Activated naive CD4-positive, alpha-beta T cell treated with anti-CD3 and anti-CD28 coated beads, Interleukin-2, amount 50 U/mL, for 72 hours (primary cell): ENCODE measurements at regions not wholly inside any gene's neighbourhood (a gene's known extent, or its start where the extent isn't known, plus 50 kb on each side); places are given as distances from the start of the nearest gene placed in this dataset.
"Not testable (repeated sequence)": the region's sequence is repeated elsewhere in the genome, so short reads cannot be mapped to it uniquely, and the experiment has no call there.

Source experiments
- ATAC-seq, 2 donors: fragments of 150-1000 bp; cut with Tn5 transposase; 2 replicates each; pipeline ENCODE4 v1.10.0; 2021; ENCODE audit warnings: mild to moderate bottlenecking in 2 of 2, moderate library complexity in 2 of 2
- DNase-seq, 2 donors: peaks; one replicate each; pipeline ENCODE4 v3.0.0; 2021 to 2022; ENCODE audit warnings: low spot score in 2 of 2
- H3K27ac Mint-ChIP-seq, 2 donors: one replicate each; pipeline ENCODE4 v1.8.0; 2022; ENCODE audit warnings: mild to moderate bottlenecking in 2 of 2, mixed read lengths in 2 of 2
- H3K36me3 Mint-ChIP-seq, 2 donors: one replicate each; pipeline ENCODE4 v1.8.0; 2022; ENCODE audit warnings: mixed read lengths in 2 of 2
- H3K9me3 Mint-ChIP-seq, 2 donors: one replicate each; pipeline ENCODE4 v1.8.0; 2022; ENCODE audit warnings: mixed read lengths in 2 of 2

DNA sequence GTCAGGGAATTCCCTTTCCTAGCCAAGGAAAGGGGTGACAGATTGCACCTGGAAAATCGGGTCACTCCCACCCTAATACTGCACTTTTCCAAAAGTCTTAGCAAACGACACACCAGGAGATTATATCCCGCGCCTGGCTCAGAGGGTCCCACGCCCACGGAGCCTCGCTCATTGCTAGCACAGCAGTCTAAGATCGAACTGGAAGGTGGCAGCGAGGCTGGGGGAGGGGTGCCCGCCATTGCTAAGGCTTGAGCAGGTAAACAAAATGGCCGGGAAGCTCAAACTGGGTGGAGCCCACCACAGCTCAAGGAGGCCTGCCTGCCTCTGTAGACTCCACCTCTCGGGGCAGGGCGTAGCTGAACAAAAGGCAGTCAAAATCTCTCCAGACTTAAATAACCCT, 440.2 kb upstream of the PHF14 start:
- DNase-seq, ATAC-seq: not testable (repeated sequence)
- peaks cover 3 to 16% of the 10 kb centered on the region in 2 donors for H3K9me3 Mint-ChIP-seq

DNA sequence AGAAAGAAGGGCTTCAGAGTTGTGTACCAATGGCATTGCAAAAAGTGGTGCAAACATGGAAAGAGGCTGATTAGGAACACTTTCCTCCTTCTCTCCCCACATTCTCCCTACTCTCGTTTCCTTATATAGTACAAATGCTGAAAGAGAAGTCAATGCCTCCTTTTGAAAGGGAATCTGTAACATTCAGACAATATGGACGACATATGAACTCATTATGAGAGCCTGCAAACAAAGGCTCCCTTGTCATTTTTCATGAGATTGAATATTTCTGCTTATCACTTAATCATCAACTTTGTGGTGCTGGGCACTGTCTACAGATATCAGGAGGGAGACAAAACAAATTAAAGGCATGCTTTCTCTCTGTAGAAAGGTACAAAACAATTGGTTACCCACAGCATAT, 437.1 kb upstream of the PHF14 start:
- Mint-ChIP-seq H3K36me3 (no peaks in the 10 kb centered on the region), H3K9me3 (no peaks in the 10 kb centered on the region), H3K27ac (no peak overlapping the region)
- DNase-seq (no peak), ATAC-seq (no peak)

More for the DNA sequence above, 440.2 kb upstream of the PHF14 start:
- H3K27ac Mint-ChIP-seq, H3K36me3 Mint-ChIP-seq: not testable (repeated sequence)

DNA sequence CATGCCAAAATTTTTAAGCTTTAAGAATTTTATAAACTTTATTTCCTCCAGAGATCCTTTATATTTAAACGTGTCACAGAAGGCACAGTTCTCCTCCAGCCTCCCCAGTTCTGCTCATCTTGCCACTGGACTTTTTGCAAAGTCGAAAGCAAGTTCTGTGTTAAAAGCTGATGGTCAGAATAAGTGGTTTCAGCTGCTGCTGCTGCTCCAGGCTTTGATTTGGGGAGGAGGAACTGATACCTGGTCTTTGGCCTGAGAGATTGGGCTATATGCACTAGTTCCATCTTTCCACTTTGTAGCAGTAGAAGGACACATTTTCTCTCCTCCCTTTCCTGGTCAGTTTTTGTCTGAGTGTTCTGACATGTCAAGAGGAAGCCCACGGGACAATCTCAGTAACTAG, 435.9 kb upstream of the PHF14 start:
- Mint-ChIP-seq H3K9me3 (no peaks in the 10 kb centered on the region), H3K27ac (no peak overlapping the region)
- no peak for ATAC-seq

DNA sequence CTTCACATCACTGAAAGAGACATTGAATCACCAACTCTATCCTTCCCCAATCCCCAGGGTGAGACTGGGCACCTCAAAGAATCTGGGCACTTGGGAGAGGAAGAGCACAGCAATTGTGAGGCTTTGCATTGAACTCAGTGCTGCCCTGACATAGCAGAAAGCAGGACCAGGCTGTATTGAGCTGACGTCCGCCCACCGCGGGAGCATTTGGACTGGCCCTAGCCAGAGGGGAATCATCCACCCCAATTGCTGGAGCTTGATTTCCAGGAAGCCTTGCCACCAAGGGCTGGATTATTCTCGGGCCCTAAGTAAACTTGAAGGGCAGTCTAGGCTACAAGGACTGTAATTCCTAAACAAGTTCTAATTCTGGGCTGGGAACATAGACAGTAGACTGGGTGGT, 416.3 kb upstream of the PHF14 start:
- no peak for ATAC-seq
- Mint-ChIP-seq H3K36me3 (no peaks in the 10 kb centered on the region), H3K9me3 (no peaks in the 10 kb centered on the region), H3K27ac (no peak overlapping the region)
- no peak for DNase-seq

More for the DNA sequence above, 435.9 kb upstream of the PHF14 start:
- no peaks in the 10 kb centered on the region for H3K36me3 Mint-ChIP-seq
- no peak for DNase-seq

DNA sequence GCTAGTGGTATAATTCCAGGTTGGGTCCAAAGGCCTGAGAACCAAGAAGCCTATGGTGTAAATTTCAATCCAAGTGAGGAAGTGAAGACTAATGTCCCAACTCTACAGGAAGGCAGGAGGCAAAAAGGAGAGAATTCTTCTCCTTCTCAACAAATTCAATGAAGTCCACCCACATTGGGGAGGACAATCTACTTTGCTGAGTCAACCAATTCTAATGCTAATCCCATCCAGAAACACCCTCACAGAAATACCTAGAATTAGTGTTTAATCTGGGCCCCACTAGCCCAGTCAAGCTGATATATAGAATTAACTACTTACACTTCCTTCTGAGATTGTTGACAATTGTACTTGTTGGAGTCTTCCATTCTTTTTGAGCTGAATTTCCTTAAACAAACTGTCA, 413.2 kb upstream of the PHF14 start:
- no peak for DNase-seq
- no peak overlapping the region for H3K27ac Mint-ChIP-seq
- no peak for ATAC-seq
- H3K9me3 Mint-ChIP-seq, result peaks cover 3% of the 10 kb centered on the region in 2 donors
- H3K36me3 Mint-ChIP-seq, result no peaks in the 10 kb centered on the region

DNA sequence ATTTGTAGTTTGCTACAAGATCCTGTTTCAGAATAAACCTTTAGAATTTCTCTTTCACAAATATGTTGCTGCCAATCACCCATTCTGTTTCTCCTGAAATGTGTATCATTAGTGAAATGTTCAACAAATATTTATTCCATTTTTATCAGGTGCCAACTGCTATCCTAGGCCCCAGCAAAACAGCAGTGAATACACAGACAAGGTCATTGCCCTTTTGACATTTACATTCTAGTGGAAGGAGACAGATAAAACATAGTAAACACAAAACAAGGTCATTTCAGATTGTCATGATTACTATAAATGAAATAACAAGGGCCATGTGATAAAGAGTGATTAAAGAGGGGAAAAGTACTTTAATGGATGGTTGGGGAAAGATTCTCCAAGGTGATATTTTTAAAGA, 404.8 kb upstream of the PHF14 start:
- no peak overlapping the region for H3K27ac Mint-ChIP-seq
- H3K9me3 Mint-ChIP-seq, result peaks cover 7 to 10% of the 10 kb centered on the region in 2 donors
- DNase-seq, result no peak
- H3K36me3 Mint-ChIP-seq, result no peaks in the 10 kb centered on the region
- no peak for ATAC-seq

DNA sequence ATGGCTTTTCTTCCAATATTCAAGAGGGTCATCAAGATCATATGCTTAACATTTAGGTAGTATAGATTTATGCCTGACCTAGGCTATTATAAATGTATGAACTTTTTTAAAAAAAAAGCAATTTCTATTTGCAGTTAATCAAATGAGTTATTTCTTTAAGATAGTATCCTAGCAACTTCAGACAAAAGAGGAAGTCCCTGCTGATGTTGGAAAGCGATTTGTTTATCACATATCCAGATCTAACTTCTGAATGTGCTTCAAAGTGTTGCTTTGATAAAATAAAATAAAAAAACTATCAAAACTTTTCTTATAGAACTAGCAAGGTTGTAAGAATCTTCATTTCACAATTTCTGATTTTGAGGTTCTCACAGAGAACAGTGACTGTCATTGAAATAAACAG, 401.9 kb upstream of the PHF14 start:
- ATAC-seq (no peak), DNase-seq (no peak)
- Mint-ChIP-seq H3K36me3 (no peaks in the 10 kb centered on the region), H3K27ac (no peak overlapping the region), H3K9me3 (no peaks in the 10 kb centered on the region)

DNA sequence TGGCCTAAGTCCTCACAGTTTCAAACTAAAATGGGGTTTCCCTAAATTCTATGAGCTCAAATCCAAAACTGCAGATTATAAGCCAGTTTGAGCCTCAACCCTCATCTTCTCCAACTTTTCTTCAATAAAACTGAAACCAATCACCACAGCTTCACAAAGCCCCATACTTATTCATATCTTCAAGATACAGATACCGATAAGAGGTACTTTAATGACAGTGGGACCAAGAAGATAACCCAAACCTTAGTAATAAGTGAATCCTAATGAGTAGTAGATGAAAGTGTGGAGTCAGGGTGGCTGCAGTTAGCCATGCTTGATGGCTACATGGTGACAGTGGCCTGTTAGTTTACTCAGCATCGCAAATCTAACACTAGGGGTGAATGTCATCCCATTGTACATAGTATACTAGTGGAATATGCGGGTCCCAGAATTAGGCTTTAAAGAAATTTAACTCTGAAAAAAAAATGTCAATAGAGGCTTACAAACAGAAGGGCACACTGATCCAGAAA, 395.8 kb upstream of the PHF14 start:
- ATAC-seq, result no peak
- no peaks in the 10 kb centered on the region for H3K9me3 Mint-ChIP-seq
- H3K27ac Mint-ChIP-seq, result no peak overlapping the region
- DNase-seq, result no peak
- H3K36me3 Mint-ChIP-seq, result no peaks in the 10 kb centered on the region

DNA sequence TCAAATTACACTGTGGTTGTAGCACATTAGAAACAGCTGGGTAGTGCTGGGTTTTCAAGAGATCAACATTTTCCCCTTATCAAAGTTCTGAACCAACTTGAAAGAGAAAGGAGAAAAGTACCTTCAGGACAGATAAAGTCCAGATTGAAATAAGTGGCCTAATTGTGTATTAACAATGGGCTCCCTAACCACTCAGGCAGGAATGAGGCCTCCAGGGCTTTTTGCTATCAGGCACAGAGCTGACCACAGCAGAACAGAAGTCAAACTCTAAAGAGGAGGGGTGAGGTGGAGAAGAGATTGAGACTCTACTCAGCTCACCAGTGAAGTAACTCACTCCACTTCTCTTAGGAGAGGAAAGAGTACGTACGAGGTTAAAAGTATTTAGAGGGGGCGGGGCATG, 394.1 kb upstream of the PHF14 start:
- H3K36me3 Mint-ChIP-seq, result no peaks in the 10 kb centered on the region
- no peak overlapping the region for H3K27ac Mint-ChIP-seq
- DNase-seq (no peak), ATAC-seq (no peak)
- no peaks in the 10 kb centered on the region for H3K9me3 Mint-ChIP-seq

DNA sequence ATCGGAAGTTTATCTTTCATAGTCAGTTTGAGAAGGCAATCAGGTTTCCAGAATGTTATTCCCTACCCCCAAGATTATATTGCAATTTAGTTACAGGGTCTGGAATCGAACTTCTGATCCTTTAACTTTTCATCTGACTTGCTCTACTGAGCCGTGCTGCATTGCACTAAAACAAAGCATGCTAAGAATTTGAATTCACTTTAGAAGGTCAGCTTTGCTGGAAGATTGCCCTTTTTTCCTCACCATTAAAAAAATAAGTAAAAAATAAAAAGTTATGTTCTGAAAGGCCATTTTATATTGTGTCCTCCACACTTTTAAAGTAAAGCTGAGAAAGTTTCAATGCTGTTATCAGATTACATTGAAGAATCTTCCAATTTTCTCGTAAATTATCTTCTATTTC, 388.8 kb upstream of the PHF14 start:
- no peak for ATAC-seq
- Mint-ChIP-seq H3K36me3 (no peaks in the 10 kb centered on the region), H3K27ac (no peak overlapping the region), H3K9me3 (no peaks in the 10 kb centered on the region)
- no peak for DNase-seq

DNA sequence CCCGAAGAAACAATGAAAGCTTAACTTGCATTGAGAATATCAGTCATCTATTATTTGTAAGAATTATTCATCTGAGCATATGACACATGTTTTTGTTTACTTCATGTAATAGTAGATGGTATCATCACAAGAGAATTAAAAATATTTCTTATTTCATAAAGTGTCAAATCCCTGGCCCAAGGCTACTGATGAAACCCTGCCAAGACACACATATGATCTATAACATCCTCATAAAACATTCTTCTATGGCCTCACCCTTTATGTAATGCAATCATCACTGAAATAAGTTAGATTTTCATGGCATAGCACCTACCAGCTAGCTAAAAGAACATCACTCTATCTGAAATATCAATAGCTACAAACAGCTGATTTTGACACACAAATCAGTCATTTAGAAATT, 385.6 kb upstream of the PHF14 start:
- no peaks in the 10 kb centered on the region for H3K9me3 Mint-ChIP-seq
- ATAC-seq (no peak), DNase-seq (no peak)
- H3K27ac Mint-ChIP-seq, result no peak overlapping the region
- H3K36me3 Mint-ChIP-seq, result no peaks in the 10 kb centered on the region

DNA sequence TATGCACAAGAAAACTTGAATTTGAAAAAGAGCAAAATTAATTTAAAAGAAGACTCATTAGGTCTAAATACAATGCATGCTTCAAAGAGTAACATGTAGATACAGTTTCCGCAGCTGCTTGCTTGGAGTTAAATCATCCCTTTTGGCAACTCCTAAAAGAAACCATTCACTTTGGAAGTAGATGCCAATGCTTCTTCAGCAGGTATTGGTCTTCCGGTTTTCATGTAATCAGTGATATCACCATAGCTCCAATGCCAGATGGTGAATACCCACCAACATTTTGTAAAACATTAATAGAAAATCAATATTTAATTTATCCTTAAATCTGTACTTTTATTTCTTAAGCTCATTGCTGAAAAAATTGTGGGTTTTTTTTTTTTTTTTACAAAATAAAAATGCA, 381.1 kb upstream of the PHF14 start:
- Mint-ChIP-seq H3K27ac (no peak overlapping the region), H3K36me3 (no peaks in the 10 kb centered on the region), H3K9me3 (no peaks in the 10 kb centered on the region)
- DNase-seq, result no peak
- ATAC-seq, result no peak

DNA sequence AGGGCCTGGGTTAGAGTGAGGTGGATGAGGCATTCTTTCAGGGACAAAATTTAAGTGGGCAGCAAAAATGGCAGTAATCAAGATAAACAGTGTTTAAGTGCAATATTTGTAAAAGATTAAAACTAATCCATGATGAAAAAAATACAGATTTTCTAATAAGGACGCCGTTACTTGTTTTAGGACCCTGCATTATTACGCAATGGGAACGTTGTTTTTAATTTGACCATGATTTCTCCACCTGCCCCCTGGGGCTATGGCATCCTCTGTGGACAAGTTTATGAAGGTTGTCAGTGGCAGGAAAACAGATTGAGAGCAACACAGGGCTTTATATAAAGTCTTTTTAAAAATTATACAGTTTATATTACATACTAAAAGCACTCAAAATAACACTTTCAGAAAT, 380.6 kb upstream of the PHF14 start:
- ATAC-seq (no peak), DNase-seq (no peak)
- Mint-ChIP-seq H3K27ac (no peak overlapping the region), H3K9me3 (no peaks in the 10 kb centered on the region), H3K36me3 (no peaks in the 10 kb centered on the region)

DNA sequence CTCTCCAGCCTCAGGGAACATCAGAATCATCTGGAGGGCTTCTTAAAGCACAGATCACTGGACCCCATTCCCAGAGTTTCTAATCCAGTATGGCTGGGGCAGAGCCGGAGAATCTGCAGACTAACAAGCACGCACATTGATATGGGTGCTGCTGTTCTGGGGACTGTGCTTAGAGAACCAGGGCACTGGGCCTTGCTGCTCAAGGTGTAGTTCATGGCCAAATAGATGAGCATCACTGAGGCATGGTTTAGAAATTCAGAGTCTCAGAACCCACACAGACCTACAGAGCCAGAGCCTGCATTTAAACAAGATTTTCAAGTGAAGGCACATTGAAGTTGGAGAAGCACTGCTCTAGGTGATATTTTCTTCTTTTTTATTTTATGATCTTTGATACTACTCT, 376.8 kb upstream of the PHF14 start:
- DNase-seq (no peak), ATAC-seq (no peak)
- Mint-ChIP-seq H3K27ac (no peak overlapping the region), H3K9me3 (no peaks in the 10 kb centered on the region), H3K36me3 (no peaks in the 10 kb centered on the region)

DNA sequence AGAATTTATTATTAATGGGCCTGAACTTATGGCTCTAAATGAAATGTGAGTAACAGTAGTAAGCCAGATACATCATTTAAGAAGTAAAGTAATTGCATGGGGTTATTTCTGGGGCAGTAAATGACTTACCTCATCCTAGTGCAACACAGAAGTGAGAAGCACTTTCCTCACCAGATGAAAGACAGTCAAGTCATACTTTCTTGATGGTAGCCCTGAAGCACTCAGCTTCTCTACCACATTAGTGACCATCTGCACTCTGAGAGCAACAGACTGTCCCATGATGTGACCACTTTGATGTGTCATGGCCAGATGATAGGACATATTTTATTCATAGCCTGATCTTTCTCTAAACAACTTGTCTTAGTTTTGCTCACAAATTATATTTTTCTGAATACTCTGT, 369.5 kb upstream of the PHF14 start:
- H3K36me3 Mint-ChIP-seq, result no peaks in the 10 kb centered on the region
- ATAC-seq (no peak), DNase-seq (no peak)
- no peak overlapping the region for H3K27ac Mint-ChIP-seq
- no peaks in the 10 kb centered on the region for H3K9me3 Mint-ChIP-seq

DNA sequence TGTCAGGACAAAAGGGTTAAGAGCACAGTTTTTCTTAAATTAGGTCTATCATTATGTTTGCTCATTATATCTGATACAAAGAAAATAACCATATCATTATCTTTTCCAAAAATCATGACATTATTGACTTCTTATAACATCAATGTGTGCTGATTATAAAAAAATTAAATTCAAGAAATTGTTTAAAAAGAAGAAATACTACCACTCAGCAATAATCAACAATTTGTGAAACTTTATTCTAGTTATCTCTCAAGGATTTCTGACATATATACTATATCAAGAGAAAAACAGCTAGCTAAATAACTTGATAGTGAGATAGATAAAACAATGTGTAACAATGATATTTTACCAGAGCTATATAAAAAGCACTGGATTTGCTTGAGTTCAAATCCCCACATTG, 360.7 kb upstream of the PHF14 start:
- ATAC-seq (no peak), DNase-seq (no peak)
- no peak overlapping the region for H3K27ac Mint-ChIP-seq
- no peaks in the 10 kb centered on the region for H3K9me3 Mint-ChIP-seq
- H3K36me3 Mint-ChIP-seq, result no peaks in the 10 kb centered on the region

DNA sequence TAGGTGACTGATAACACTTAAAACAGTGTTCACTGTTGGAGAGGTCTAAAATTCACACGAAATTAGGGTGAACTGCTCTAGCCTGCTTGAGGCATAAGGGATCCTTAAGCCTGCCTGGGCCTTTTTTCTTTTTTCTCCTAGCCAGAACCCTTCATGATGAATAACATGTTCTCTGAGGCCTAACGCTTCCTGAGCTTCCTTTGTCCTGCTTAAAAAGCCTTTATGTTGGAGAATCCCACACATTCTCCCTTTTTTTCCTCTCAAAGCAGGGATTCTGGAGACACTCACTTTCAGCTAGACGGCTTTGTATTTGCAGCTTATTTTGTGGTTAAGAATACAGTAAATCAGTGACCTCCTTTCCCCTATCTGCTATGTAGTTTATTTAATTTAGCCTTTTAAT, 354.7 kb upstream of the PHF14 start:
- ATAC-seq, result no peak
- Mint-ChIP-seq H3K27ac (no peak overlapping the region), H3K9me3 (peaks cover 0 to 4% of the 10 kb centered on the region in 2 donors), H3K36me3 (no peaks in the 10 kb centered on the region)
- DNase-seq, result no peak

DNA sequence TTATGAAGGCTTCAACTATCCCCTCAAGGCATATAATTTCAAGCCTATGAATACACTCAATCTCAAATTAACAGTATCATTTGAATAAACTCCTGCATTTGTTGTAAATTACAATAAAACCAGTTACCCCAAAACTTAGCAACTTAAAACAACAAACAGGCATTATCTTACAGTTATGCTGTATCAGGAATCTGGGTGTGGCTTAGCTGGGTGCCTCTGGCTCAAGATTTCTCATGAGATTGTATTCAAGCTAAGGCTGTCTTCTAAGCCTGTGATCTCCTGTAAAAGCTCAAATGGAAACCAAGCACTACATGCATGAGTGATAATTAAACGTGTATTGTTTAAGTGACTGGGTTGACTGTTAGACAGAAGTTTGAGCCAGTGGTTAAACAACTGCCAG, 341.0 kb upstream of the PHF14 start:
- Mint-ChIP-seq H3K27ac (no peak overlapping the region), H3K9me3 (peaks cover 9 to 16% of the 10 kb centered on the region in 2 donors), H3K36me3 (no peaks in the 10 kb centered on the region)
- no peak for DNase-seq
- no peak for ATAC-seq

DNA sequence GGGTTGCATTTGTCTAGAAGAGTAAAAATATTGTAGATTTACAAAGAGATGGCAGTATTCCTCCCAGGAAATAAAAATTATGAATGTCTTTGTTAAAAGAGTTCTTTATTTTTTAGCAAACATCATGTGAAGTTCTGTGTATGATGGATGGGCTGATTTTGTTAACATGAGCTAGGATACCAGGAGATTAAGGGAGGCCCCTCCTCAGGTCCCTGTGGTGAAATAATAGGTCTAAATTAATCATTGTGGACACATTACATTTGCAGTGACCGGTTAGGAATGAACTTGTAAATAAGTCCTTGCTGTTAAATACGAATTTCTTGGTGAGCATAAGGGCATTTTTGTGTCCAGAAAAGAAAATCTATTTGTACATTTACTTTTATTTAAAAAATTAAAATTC, 339.4 kb upstream of the PHF14 start:
- Mint-ChIP-seq H3K36me3 (no peaks in the 10 kb centered on the region), H3K9me3 (peaks cover 5 to 10% of the 10 kb centered on the region in 2 donors), H3K27ac (no peak overlapping the region)
- DNase-seq (no peak), ATAC-seq (no peak)
